ENCODE measurements at regions not wholly inside any gene's neighbourhood (a gene's known extent, or its start where the extent isn't known, plus 50 kb on each side); places are given as distances from the start of the nearest gene placed in this dataset.

- H3K4me3 ChIP-seq (ENCODE audit: low read depth, low read length, poor library complexity, severe bottlenecking) = no peak overlapping the region
- no peak overlapping the region for H3K4me2 ChIP-seq (ENCODE audit: low read length)
- H2AFZ ChIP-seq (ENCODE audit: low read length) = no peak overlapping the region
- H3K27ac ChIP-seq (ENCODE audit: low read depth, low read length, poor library complexity, severe bottlenecking) = no peak overlapping the region
- no peaks in the 10 kb centered on the region for H3F3A ChIP-seq (ENCODE audit: insufficient read depth, low read length)
- TF ChIP-seq EZH2 (IDR thresholded peaks at IDR 0.05; ENCODE audit: borderline replicate concordance, low read length) (no peak), CTCF (IDR thresholded peaks at IDR 0.05; ENCODE audit: low read length) (no peak)
- no peaks in the 10 kb centered on the region for H3K9me2 ChIP-seq (ENCODE audit: low read depth, low read length)
- H4K20me1 ChIP-seq (ENCODE audit: insufficient read depth, low read length) = no peaks in the 10 kb centered on the region
- H3K27me3 ChIP-seq (ENCODE audit: insufficient read depth, low read length) = no peaks in the 10 kb centered on the region
- no peaks in the 10 kb centered on the region for H3K9me3 ChIP-seq (ENCODE audit: low read length)
- H3K9ac ChIP-seq (ENCODE audit: low read length) = no peak overlapping the region
- H3K4me1 ChIP-seq (ENCODE audit: insufficient read depth, low read length, severe bottlenecking) = no peaks in the 10 kb centered on the region
- no peaks in the 10 kb centered on the region for H3K79me2 ChIP-seq (ENCODE audit: insufficient read depth, low read length)
- H3K36me3 ChIP-seq (ENCODE audit: insufficient read depth, low read length) = no peaks in the 10 kb centered on the region
These were observed 524.6 kb downstream of the EFNB2 start for GRCh38 chr13:106010836-106011235.

GRCh38 chr13:106008540-106008939 lies 526.9 kb downstream of the EFNB2 start:
- Histone ChIP-seq H3K9me3 (ENCODE audit: low read length) (no peaks in the 10 kb centered on the region), H3K79me2 (ENCODE audit: insufficient read depth, low read length) (no peaks in the 10 kb centered on the region), H3K36me3 (ENCODE audit: insufficient read depth, low read length) (no peaks in the 10 kb centered on the region), H3K4me2 (ENCODE audit: low read length) (no peak overlapping the region), H3K4me1 (ENCODE audit: insufficient read depth, low read length, severe bottlenecking) (no peaks in the 10 kb centered on the region), H3K4me3 (ENCODE audit: low read depth, low read length, poor library complexity, severe bottlenecking) (no peak overlapping the region), H3K9me2 (ENCODE audit: low read depth, low read length) (no peaks in the 10 kb centered on the region), H3K9ac (ENCODE audit: low read length) (no peak overlapping the region), H2AFZ (ENCODE audit: low read length) (no peak overlapping the region), H4K20me1 (ENCODE audit: insufficient read depth, low read length) (no peaks in the 10 kb centered on the region), H3K27me3 (ENCODE audit: insufficient read depth, low read length) (no peaks in the 10 kb centered on the region), H3F3A (ENCODE audit: insufficient read depth, low read length) (no peaks in the 10 kb centered on the region), H3K27ac (ENCODE audit: low read depth, low read length, poor library complexity, severe bottlenecking) (no peak overlapping the region)
- TF ChIP-seq CTCF (IDR thresholded peaks at IDR 0.05; ENCODE audit: low read length) (no peak), EZH2 (IDR thresholded peaks at IDR 0.05; ENCODE audit: borderline replicate concordance, low read length) (no peak)

GRCh38 chr13:106007156-106007555 lies 528.3 kb downstream of the EFNB2 start:
- Histone ChIP-seq H3K4me3 (ENCODE audit: low read depth, low read length, poor library complexity, severe bottlenecking) (no peak overlapping the region), H3K4me2 (ENCODE audit: low read length) (no peak overlapping the region), H3K9me2 (ENCODE audit: low read depth, low read length) (no peaks in the 10 kb centered on the region), H3K4me1 (ENCODE audit: insufficient read depth, low read length, severe bottlenecking) (no peaks in the 10 kb centered on the region), H4K20me1 (ENCODE audit: insufficient read depth, low read length) (no peaks in the 10 kb centered on the region), H2AFZ (ENCODE audit: low read length) (no peak overlapping the region), H3K27me3 (ENCODE audit: insufficient read depth, low read length) (no peaks in the 10 kb centered on the region), H3K9me3 (ENCODE audit: low read length) (no peaks in the 10 kb centered on the region), H3K79me2 (ENCODE audit: insufficient read depth, low read length) (no peaks in the 10 kb centered on the region), H3K27ac (ENCODE audit: low read depth, low read length, poor library complexity, severe bottlenecking) (no peak overlapping the region), H3K36me3 (ENCODE audit: insufficient read depth, low read length) (no peaks in the 10 kb centered on the region), H3F3A (ENCODE audit: insufficient read depth, low read length) (no peaks in the 10 kb centered on the region), H3K9ac (ENCODE audit: low read length) (no peak overlapping the region)
- TF ChIP-seq EZH2 (IDR thresholded peaks at IDR 0.05; ENCODE audit: borderline replicate concordance, low read length) (no peak), CTCF (IDR thresholded peaks at IDR 0.05; ENCODE audit: low read length) (no peak)
